Panc1 (cell line): ENCODE measurements at regions not wholly inside any gene's neighbourhood (a gene's known extent, or its start where the extent isn't known, plus 50 kb on each side); places are given as distances from the start of the nearest gene placed in this dataset.

Experiments
- SIN3A ChIP-seq: IDR thresholded peaks from 2 replicates; pipeline ENCODE4 v1.6.1; 2012; ENCODE audit warnings: low read depth, mild to moderate bottlenecking, low read length, moderate library complexity, borderline replicate concordance; ENCODE audit not compliant: insufficient read depth
- TCF7L2 ChIP-seq: IDR thresholded peaks from 2 replicates; pipeline ENCODE4 v1.6.1; 2011; ENCODE audit warnings: mild to moderate bottlenecking, low read depth, low read length, inconsistent platforms
- TF ChIP-seq, protein P1 (sequence below): fragments of 450-650 bp; IDR thresholded peaks from 2 replicates; pipeline ENCODE4 v1.5.1; 2017; ENCODE audit warnings: mild to moderate bottlenecking

DNA sequence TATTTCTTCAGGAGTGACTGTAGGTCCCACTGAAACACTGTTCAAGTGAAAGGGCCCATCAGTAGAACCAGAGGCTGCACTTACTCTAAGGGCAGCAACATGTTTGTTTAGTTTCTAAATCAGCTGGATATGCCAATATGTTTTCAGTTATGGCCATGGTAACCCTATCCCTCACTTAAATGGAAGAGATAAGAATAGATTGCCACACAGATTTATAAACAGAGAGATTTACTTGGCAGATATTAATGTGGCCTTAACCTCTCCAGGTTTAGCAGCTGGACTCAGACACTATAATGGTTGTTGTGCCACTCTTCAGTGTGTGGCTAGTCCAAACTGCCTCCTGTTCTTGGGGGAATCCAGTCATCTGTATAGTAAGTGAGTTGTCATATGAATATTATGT, 354.1 kb downstream of the TEX13C start:
- TF ChIP-seq, protein P1, sequence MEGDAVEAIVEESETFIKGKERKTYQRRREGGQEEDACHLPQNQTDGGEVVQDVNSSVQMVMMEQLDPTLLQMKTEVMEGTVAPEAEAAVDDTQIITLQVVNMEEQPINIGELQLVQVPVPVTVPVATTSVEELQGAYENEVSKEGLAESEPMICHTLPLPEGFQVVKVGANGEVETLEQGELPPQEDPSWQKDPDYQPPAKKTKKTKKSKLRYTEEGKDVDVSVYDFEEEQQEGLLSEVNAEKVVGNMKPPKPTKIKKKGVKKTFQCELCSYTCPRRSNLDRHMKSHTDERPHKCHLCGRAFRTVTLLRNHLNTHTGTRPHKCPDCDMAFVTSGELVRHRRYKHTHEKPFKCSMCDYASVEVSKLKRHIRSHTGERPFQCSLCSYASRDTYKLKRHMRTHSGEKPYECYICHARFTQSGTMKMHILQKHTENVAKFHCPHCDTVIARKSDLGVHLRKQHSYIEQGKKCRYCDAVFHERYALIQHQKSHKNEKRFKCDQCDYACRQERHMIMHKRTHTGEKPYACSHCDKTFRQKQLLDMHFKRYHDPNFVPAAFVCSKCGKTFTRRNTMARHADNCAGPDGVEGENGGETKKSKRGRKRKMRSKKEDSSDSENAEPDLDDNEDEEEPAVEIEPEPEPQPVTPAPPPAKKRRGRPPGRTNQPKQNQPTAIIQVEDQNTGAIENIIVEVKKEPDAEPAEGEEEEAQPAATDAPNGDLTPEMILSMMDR: no peak
- TF ChIP-seq SIN3A: no peak
- no peak for TF ChIP-seq TCF7L2
